BLaER1 (cell line): ENCODE measurements at regions not wholly inside any gene's neighbourhood (a gene's known extent, or its start where the extent isn't known, plus 50 kb on each side); places are given as distances from the start of the nearest gene placed in this dataset.

Experiments
- H3K27ac ChIP-seq: shearing (Covaris generic); formaldehyde crosslinking; 2 replicates; pipeline ENCODE4 v1.8.1; 2022
- H3K27me3 ChIP-seq: shearing (Covaris generic); formaldehyde crosslinking; 2 replicates; pipeline ENCODE4 v1.8.1; 2022
- H3K36me3 ChIP-seq: shearing (Covaris generic); formaldehyde crosslinking; 2 replicates; pipeline ENCODE4 v1.8.1; 2022
- H3K4me1 ChIP-seq: shearing (Covaris generic); formaldehyde crosslinking; 2 replicates; pipeline ENCODE4 v1.8.1; 2022
- H3K4me2 ChIP-seq: shearing (Covaris generic); formaldehyde crosslinking; 2 replicates; pipeline ENCODE4 v1.8.1; 2022
- H3K4me3 ChIP-seq: shearing (Covaris generic); formaldehyde crosslinking; 2 replicates; pipeline ENCODE4 v1.8.1; 2022
- H3K9ac ChIP-seq: shearing (Covaris generic); formaldehyde crosslinking; 2 replicates; pipeline ENCODE4 v1.8.1; 2022
- H3K9me3 ChIP-seq: shearing (Covaris generic); formaldehyde crosslinking; 2 replicates; pipeline ENCODE4 v1.8.1; 2022
- H4K20me1 ChIP-seq: shearing (Covaris generic); formaldehyde crosslinking; 2 replicates; pipeline ENCODE4 v1.8.1; 2022
- Cebpa-rat ChIP-seq: shearing (Covaris generic); IDR thresholded peaks from 2 replicates; pipeline ENCODE4 v1.8.1; 2022

DNA sequence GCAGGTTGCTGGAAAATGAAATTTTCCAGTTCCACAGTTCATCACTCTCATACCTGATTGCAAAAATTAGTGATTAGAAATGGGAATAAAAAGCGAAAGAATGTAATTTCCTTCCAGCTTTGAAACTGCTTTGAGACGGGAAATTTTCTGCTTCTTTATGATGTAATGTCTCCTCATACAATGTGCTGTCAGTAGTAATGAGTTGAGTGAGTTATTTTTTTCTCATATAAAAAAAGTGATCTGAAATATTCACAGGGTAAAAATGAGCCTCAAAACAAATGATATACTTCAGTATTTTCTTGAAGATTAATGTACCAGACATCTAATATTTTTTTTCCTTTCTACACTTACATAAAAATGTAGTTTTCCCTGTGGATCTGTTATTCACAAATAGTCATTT, 179.1 kb upstream of the FAT4 start:
- no peak for TF ChIP-seq Cebpa-rat
- H3K9me3 ChIP-seq: no peaks in the 10 kb centered on the region
- no peak overlapping the region for H3K4me2 ChIP-seq
- H3K27ac ChIP-seq: no peak overlapping the region
- no peak overlapping the region for H3K4me3 ChIP-seq
- no peaks in the 10 kb centered on the region for H3K27me3 ChIP-seq
- no peaks in the 10 kb centered on the region for H4K20me1 ChIP-seq
- H3K36me3 ChIP-seq: no peaks in the 10 kb centered on the region
- H3K9ac ChIP-seq: no peak overlapping the region
- no peaks in the 10 kb centered on the region for H3K4me1 ChIP-seq

GRCh38 chr4:125132729-125133128, 182.0 kb upstream of the FAT4 start:
- H3K27ac ChIP-seq: no peak overlapping the region
- no peak overlapping the region for H3K4me2 ChIP-seq
- H4K20me1 ChIP-seq: no peaks in the 10 kb centered on the region
- no peaks in the 10 kb centered on the region for H3K4me1 ChIP-seq
- H3K4me3 ChIP-seq: no peak overlapping the region
- H3K27me3 ChIP-seq: no peaks in the 10 kb centered on the region
- no peaks in the 10 kb centered on the region for H3K9me3 ChIP-seq
- TF ChIP-seq Cebpa-rat: no peak
- H3K36me3 ChIP-seq: no peaks in the 10 kb centered on the region
- H3K9ac ChIP-seq: no peak overlapping the region

DNA sequence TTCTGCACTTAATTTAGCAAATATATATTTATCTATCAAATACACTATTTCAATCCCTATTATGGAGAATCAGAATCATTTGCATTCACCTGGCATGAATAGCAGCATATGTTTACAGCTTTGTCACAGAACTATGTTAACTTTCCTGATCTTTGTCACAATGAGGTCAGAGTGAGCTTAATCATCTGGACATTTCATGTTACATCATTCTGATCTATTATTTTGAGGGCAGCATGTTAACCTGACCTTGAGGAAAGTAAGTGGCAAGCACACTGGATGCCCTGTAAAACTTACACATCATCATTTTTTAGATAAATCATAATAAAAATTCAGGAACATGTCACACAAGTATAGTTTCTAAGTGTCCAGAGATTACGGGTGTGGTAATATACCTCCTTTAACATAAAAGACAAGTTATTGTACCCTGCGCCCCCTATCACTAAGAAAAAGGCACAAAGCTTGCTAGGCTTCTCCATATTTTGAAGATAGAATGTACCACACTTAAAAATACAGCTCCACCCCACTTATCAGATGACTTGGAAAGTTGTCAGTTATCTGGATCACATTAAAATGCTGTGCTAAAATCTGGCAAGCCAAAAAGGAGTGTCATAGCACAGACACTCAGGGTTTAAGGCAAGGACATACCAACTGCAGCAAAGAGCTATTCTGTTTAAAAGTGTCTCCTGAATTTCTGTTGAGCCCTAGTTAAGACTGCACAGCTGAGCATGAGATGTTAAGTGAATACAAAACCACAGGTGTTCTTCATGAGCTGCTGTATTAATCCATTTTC, 182.7 kb upstream of the FAT4 start:
- Histone ChIP-seq H3K27ac (no peak overlapping the region), H3K9me3 (no peaks in the 10 kb centered on the region), H3K9ac (no peak overlapping the region), H3K4me2 (no peak overlapping the region), H3K4me3 (no peak overlapping the region), H3K4me1 (no peaks in the 10 kb centered on the region), H3K27me3 (no peaks in the 10 kb centered on the region), H3K36me3 (no peaks in the 10 kb centered on the region), H4K20me1 (no peaks in the 10 kb centered on the region)
- TF ChIP-seq Cebpa-rat: no peak

DNA sequence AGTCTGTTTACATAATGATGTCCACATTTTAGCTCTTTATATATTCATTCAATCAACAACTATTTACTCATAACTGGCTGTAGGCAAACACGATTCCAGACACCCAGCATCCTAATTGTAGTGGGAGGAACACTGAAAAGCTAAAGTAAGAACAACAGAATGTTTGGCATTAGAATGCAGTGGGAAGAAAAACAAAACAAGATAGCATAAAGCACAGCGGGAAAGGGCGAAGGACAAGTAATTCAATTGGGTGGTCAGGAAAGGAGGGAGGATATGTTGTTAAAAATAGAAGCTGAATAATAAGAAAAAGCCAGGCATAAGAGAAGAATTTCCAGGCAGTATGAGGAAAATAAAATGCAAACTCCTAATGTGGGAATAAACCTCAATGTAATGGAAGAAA, 189.5 kb upstream of the FAT4 start:
- Histone ChIP-seq H3K36me3 (no peaks in the 10 kb centered on the region), H4K20me1 (no peaks in the 10 kb centered on the region), H3K4me2 (no peak overlapping the region), H3K9me3 (no peaks in the 10 kb centered on the region), H3K27me3 (no peaks in the 10 kb centered on the region), H3K9ac (no peak overlapping the region), H3K4me3 (no peak overlapping the region), H3K27ac (no peak overlapping the region), H3K4me1 (no peaks in the 10 kb centered on the region)
- no peak for TF ChIP-seq Cebpa-rat

DNA sequence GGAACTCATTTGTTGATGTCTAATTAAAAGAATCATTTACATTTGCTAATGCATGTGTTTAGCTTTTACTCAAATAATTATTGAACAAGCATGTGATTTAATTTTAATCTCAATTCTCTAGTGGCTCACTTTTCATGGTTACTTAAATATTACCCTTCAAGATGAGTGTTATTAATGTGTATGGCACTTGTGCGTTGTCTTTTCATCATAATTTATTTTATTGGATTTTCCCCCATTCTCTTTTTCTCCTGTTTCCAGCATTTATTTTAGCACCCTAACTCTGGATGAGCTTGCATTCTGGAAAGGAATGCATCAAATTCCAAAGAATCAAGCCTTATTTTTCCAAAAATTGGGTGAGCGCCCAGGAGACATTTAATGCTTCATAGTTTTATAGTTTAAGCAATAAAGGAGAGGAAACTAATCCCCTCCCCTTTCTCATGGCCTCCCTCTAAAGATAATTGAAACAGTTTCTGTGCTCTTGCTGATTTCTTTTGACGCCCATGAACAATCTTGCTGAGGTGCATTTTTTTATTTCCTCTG, 191.1 kb upstream of the FAT4 start:
- no peak for TF ChIP-seq Cebpa-rat
- H4K20me1 ChIP-seq: no peaks in the 10 kb centered on the region
- H3K9ac ChIP-seq: no peak overlapping the region
- no peaks in the 10 kb centered on the region for H3K36me3 ChIP-seq
- H3K9me3 ChIP-seq: no peaks in the 10 kb centered on the region
- no peak overlapping the region for H3K4me3 ChIP-seq
- H3K27ac ChIP-seq: no peak overlapping the region
- H3K4me2 ChIP-seq: no peak overlapping the region
- H3K4me1 ChIP-seq: no peaks in the 10 kb centered on the region
- no peaks in the 10 kb centered on the region for H3K27me3 ChIP-seq

GRCh38 chr4:125121581-125121980, 193.2 kb upstream of the FAT4 start:
- Histone ChIP-seq H3K9ac (no peak overlapping the region), H3K36me3 (no peaks in the 10 kb centered on the region), H3K27ac (no peak overlapping the region), H3K4me3 (no peak overlapping the region), H3K27me3 (no peaks in the 10 kb centered on the region), H3K4me1 (no peaks in the 10 kb centered on the region), H3K9me3 (no peaks in the 10 kb centered on the region), H4K20me1 (no peaks in the 10 kb centered on the region), H3K4me2 (no peak overlapping the region)
- no peak for TF ChIP-seq Cebpa-rat

GRCh38 chr4:125116431-125116830, 198.3 kb upstream of the FAT4 start:
- Histone ChIP-seq H3K4me3 (no peak overlapping the region), H4K20me1 (no peaks in the 10 kb centered on the region), H3K27ac (no peak overlapping the region), H3K9me3 (no peaks in the 10 kb centered on the region), H3K9ac (no peak overlapping the region), H3K4me2 (no peak overlapping the region), H3K27me3 (no peaks in the 10 kb centered on the region), H3K4me1 (no peaks in the 10 kb centered on the region), H3K36me3 (no peaks in the 10 kb centered on the region)
- TF ChIP-seq Cebpa-rat: no peak

DNA sequence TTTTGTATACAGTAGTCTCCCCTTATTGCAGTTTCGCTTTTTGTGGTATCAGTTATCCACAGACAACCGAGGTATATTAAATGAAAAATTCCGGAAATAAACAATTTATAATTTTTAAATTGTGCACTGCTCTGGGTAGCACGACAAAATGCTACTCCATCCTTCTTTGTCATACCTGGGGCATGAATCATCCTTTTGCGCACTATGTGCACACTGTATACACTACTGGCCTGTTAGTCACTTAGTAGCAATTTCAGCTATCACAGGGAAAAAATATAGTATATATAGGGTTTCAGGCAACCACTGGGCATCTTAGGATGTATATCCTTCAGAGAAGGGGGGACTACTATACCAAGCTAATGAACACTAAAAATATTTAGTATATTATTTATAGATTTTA, 198.8 kb upstream of the FAT4 start:
- Histone ChIP-seq H3K4me3 (no peak overlapping the region), H3K27me3 (no peaks in the 10 kb centered on the region), H3K4me2 (no peak overlapping the region), H3K9ac (no peak overlapping the region), H3K36me3 (no peaks in the 10 kb centered on the region), H3K4me1 (no peaks in the 10 kb centered on the region), H4K20me1 (no peaks in the 10 kb centered on the region), H3K9me3 (no peaks in the 10 kb centered on the region), H3K27ac (no peak overlapping the region)
- TF ChIP-seq Cebpa-rat: no peak

GRCh38 chr4:125115476-125115875, 199.3 kb upstream of the FAT4 start:
- H3K9me3 ChIP-seq: no peaks in the 10 kb centered on the region
- no peak overlapping the region for H3K27ac ChIP-seq
- H3K4me3 ChIP-seq: no peak overlapping the region
- no peaks in the 10 kb centered on the region for H4K20me1 ChIP-seq
- no peak overlapping the region for H3K9ac ChIP-seq
- H3K4me1 ChIP-seq: no peaks in the 10 kb centered on the region
- H3K36me3 ChIP-seq: no peaks in the 10 kb centered on the region
- TF ChIP-seq Cebpa-rat: no peak
- no peak overlapping the region for H3K4me2 ChIP-seq
- no peaks in the 10 kb centered on the region for H3K27me3 ChIP-seq

GRCh38 chr4:125112536-125112935, 202.2 kb upstream of the FAT4 start:
- no peak overlapping the region for H3K9ac ChIP-seq
- H4K20me1 ChIP-seq: no peaks in the 10 kb centered on the region
- no peak for TF ChIP-seq Cebpa-rat
- H3K27me3 ChIP-seq: no peaks in the 10 kb centered on the region
- no peak overlapping the region for H3K4me3 ChIP-seq
- no peaks in the 10 kb centered on the region for H3K36me3 ChIP-seq
- no peaks in the 10 kb centered on the region for H3K9me3 ChIP-seq
- no peaks in the 10 kb centered on the region for H3K4me1 ChIP-seq
- H3K27ac ChIP-seq: no peak overlapping the region
- no peak overlapping the region for H3K4me2 ChIP-seq
